ENCODE measurements at regions not wholly inside any gene's neighbourhood (a gene's known extent, or its start where the extent isn't known, plus 50 kb on each side); places are given as distances from the start of the nearest gene placed in this dataset.
A peak's percentile ranks its signal among the peaks of the same experiment; 100 is the strongest.

DNA sequence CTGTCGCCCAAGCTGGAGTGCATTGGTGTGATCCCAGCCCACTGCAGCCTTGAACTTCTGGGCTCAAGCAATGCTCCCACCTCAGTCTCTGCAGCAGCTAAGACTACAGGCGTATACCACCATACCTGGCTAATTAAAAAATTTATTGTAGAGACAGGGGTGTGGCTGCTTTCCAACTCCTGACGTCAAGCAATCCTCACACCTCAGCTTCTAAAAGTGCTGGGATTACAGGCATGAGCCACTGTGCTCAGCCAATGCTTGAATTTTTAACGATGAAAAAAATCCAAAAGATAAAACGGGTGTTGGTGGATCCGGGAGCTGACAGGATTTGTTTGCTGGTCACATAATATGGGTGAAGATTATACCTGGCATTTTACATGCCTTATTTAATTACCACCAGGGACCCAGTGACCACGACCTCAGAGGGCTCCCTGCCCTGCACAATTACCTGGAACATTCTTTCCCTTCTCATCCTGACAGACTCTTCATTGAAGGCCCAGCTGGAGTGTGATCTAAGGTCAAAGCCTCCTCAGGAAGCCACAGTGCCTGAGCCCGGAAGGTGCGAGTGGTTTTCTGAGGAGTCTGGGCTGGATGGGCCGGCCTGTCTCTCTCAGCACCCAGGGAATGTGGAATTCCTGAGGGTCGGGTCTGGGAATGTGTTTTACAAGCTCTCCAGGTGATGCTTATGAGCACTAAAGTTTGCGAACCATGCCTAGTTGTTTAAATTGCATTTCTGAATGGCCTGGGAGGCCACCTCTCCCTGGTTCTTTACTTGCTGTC, 193.3 kb downstream of the USP12 start:
- no peaks in the 10 kb centered on the region for H3K9me3 Mint-ChIP-seq
- H3K4me1 ChIP-seq (ENCODE audit: control insufficient read depth in 1 of 2, extremely low read depth in 1 of 2, insufficient read depth in 2 of 2, low read length in 2 of 2), result peaks cover 0 to 13% of the 10 kb centered on the region in 2 experiments
- POLR2A ChIA-PET, result no interaction called here
- peaks cover 0 to 16% of the 10 kb centered on the region in 2 donors for H3K27me3 Mint-ChIP-seq
- DNase-seq (no peak), ATAC-seq (replicated peaks in 1 of 4) (no peak)
- H3K4me3 ChIP-seq (ENCODE audit: control insufficient read depth in 1 of 2, extremely low read depth in 1 of 2, low read length in 1 of 2), result no peak overlapping the region
- no peaks in the 10 kb centered on the region for H3K36me3 Mint-ChIP-seq
- 78% methylated on average over 5 of the region's 12 CpGs for WGBS (ENCODE audit: insufficient coverage)
- CTCF ChIA-PET, result interaction anchor here in 1 of 2 donors (0.6 kb wide), 1 partner anchor 1191 kb away, joined by 7 read pairs; no protein-coding TSS in a partner anchor
- H3K4me3 Mint-ChIP-seq, result no peak overlapping the region
- no peaks in the 10 kb centered on the region for H3K36me3 ChIP-seq (ENCODE audit: control insufficient read depth in 2 of 2, extremely low read depth in 1 of 2, insufficient read depth in 1 of 2, low read length in 1 of 2)
- H3K27ac Mint-ChIP-seq, result no peak overlapping the region
- H3K27ac ChIP-seq (ENCODE audit: low read length), result no peak overlapping the region
- H3K4me1 Mint-ChIP-seq, result no peaks in the 10 kb centered on the region
- H3K27me3 ChIP-seq (replicated peaks in 1 of 2; ENCODE audit: control insufficient read depth in 2 of 2, extremely low read depth in 1 of 2, insufficient read depth in 2 of 2, low read length in 1 of 2), result peaks cover 0 to 13% of the 10 kb centered on the region in 2 experiments
- no peaks in the 10 kb centered on the region for H3K9me3 ChIP-seq

DNA sequence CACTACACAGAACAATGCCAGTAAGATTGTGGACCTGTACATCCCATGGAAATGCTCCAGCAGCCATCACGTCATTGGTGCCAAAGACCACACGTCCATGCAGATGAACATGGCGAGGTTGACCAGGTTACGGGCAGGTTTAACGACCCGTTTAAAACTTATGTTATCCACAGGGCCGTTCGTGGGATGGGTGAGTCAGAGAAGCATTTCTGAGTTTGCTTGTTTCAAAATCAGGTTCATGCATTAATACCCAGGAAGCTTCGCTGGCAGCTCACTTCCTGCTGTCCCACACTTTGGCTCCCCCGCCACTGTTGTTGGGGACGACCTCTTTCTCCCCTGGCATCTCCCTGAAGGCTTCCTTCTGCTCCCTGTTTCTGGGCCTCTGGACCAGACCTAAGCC, 194.1 kb downstream of the USP12 start:
- H3K27ac Mint-ChIP-seq, result no peak overlapping the region
- no peak overlapping the region for H3K27ac ChIP-seq (ENCODE audit: low read length)
- peaks cover 0 to 14% of the 10 kb centered on the region in 2 donors for H3K27me3 Mint-ChIP-seq
- H3K4me1 Mint-ChIP-seq, result peaks cover 0 to 4% (median 0%) of the 10 kb centered on the region in 3 donors
- H3K4me3 ChIP-seq (ENCODE audit: control insufficient read depth in 1 of 2, extremely low read depth in 1 of 2, low read length in 1 of 2), result no peak overlapping the region
- ATAC-seq (replicated peaks in 1 of 4), result no peak
- ChIA-PET CTCF (no interaction called here), POLR2A (no interaction called here)
- H3K4me3 Mint-ChIP-seq, result no peak overlapping the region
- peaks cover 0 to 11% of the 10 kb centered on the region in 2 experiments for H3K27me3 ChIP-seq (replicated peaks in 1 of 2; ENCODE audit: control insufficient read depth in 2 of 2, extremely low read depth in 1 of 2, insufficient read depth in 2 of 2, low read length in 1 of 2)
- no peaks in the 10 kb centered on the region for H3K9me3 Mint-ChIP-seq
- H3K4me1 ChIP-seq (ENCODE audit: control insufficient read depth in 1 of 2, extremely low read depth in 1 of 2, insufficient read depth in 2 of 2, low read length in 2 of 2), result peaks cover 0 to 13% of the 10 kb centered on the region in 2 experiments
- no peaks in the 10 kb centered on the region for H3K9me3 ChIP-seq
- WGBS (ENCODE audit: insufficient coverage), result 41% methylated on average over 8 of the region's 11 CpGs
- H3K36me3 Mint-ChIP-seq, result no peaks in the 10 kb centered on the region
- DNase-seq, result no peak
- no peaks in the 10 kb centered on the region for H3K36me3 ChIP-seq (ENCODE audit: control insufficient read depth in 2 of 2, extremely low read depth in 1 of 2, insufficient read depth in 1 of 2, low read length in 1 of 2)

DNA sequence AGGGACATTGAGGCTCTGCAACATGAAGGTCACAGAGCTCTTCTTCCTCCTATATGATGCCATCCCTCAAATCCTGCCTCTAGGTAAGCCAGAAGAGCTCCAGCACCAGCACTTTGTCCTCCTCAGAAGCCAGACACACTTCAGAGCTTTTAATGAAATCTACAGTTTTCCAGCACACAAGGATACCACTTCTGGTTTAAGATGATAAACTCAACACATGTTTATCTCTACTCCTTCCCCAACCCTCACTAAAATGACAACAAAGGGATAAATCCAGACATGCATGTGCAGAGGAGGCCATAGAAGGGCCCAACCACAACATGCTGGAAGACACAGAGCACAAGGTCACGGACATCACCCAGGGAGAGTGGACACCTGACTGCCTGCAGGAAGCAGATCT, 195.3 kb downstream of the USP12 start:
- H3K27me3 ChIP-seq (replicated peaks in 1 of 2; ENCODE audit: control insufficient read depth in 2 of 2, extremely low read depth in 1 of 2, insufficient read depth in 2 of 2, low read length in 1 of 2), result peaks cover 0 to 9% of the 10 kb centered on the region in 2 experiments
- H3K4me1 ChIP-seq (ENCODE audit: control insufficient read depth in 1 of 2, extremely low read depth in 1 of 2, insufficient read depth in 2 of 2, low read length in 2 of 2), result peaks cover 0 to 13% of the 10 kb centered on the region in 2 experiments
- peaks cover 0 to 14% of the 10 kb centered on the region in 2 donors for H3K27me3 Mint-ChIP-seq
- no peaks in the 10 kb centered on the region for H3K9me3 ChIP-seq
- CTCF ChIA-PET, result interaction anchor here (1.0 to 2.0 kb wide), 3 partner anchors 9 to 384 kb away, joined by 3 to 6 read pairs (median 3); partner anchors contain the start of gene RASL11A (in 1 of the 2)
- H3K4me3 Mint-ChIP-seq, result no peak overlapping the region
- POLR2A ChIA-PET, result no interaction called here
- ATAC-seq (replicated peaks in 1 of 4) (no peak), DNase-seq (no peak)
- no peaks in the 10 kb centered on the region for H3K9me3 Mint-ChIP-seq
- no peak overlapping the region for H3K4me3 ChIP-seq (ENCODE audit: control insufficient read depth in 1 of 2, extremely low read depth in 1 of 2, low read length in 1 of 2)
- no peaks in the 10 kb centered on the region for H3K36me3 ChIP-seq (ENCODE audit: control insufficient read depth in 2 of 2, extremely low read depth in 1 of 2, insufficient read depth in 1 of 2, low read length in 1 of 2)
- H3K27ac ChIP-seq (ENCODE audit: low read length), result no peak overlapping the region
- H3K27ac Mint-ChIP-seq, result no peak overlapping the region
- no peaks in the 10 kb centered on the region for H3K36me3 Mint-ChIP-seq
- peaks cover 3 to 14% (median 4%) of the 10 kb centered on the region in 3 donors for H3K4me1 Mint-ChIP-seq
- WGBS (ENCODE audit: insufficient coverage), result 100% methylated on average over 1 of the region's 1 CpG

DNA sequence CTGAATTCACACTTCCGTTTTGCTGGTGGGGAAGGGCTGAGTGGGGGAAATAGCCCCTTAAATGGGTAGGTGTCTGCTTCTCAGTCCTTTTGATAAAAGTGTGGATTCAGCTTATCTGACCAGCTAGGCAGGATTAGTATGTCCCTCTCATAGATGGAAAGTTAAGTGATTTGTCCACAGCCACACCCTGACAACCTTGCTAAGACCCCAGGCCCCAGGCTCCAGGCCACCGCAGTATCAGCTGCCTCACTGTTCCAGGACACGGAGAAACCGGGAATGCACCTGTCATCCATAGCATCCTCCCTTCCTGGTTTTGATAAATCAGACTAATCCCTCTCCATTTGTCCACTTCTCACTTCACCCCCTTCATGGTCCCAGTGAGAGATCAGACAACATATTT, 197.7 kb downstream of the USP12 start:
- 100% methylated on average over 3 of the region's 4 CpGs for WGBS (ENCODE audit: insufficient coverage)
- CTCF ChIA-PET, result no interaction called here

DNA sequence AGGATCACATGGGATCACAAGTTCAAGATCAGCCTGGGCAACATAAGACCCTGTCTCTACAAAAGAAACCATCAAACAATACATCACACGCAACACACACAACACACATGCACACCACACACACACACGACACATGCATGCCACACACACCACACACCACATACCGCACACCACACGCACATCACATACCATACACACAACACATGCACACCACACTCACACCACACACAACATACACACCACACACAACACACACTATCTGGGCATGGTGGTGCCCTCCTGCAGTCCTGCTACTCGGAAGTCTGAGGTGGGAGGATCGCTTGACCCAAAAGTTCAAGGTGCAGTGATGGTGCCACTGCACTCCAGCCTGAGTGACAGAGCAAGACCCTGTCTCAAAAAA, 198.3 kb downstream of the USP12 start:
- Histone ChIP-seq H3K27me3 (replicated peaks in 1 of 2; ENCODE audit: control insufficient read depth in 2 of 2, extremely low read depth in 1 of 2, insufficient read depth in 2 of 2, low read length in 1 of 2) (peaks cover 0 to 2% of the 10 kb centered on the region in 2 experiments), H3K4me3 (ENCODE audit: control insufficient read depth in 1 of 2, extremely low read depth in 1 of 2, low read length in 1 of 2) (no peak overlapping the region), H3K27ac (ENCODE audit: low read length) (no peak overlapping the region), H3K36me3 (ENCODE audit: control insufficient read depth in 2 of 2, extremely low read depth in 1 of 2, insufficient read depth in 1 of 2, low read length in 1 of 2) (no peaks in the 10 kb centered on the region), H3K9me3 (no peaks in the 10 kb centered on the region), H3K4me1 (ENCODE audit: control insufficient read depth in 1 of 2, extremely low read depth in 1 of 2, insufficient read depth in 2 of 2, low read length in 2 of 2) (peaks cover 0 to 2% of the 10 kb centered on the region in 2 experiments)
- ATAC-seq (replicated peaks in 1 of 4) (no peak), DNase-seq (no peak)
- H3K27me3 Mint-ChIP-seq, result peaks cover 0 to 2% of the 10 kb centered on the region in 2 donors
- H3K4me3 Mint-ChIP-seq, result no peak overlapping the region
- CTCF ChIA-PET, result interaction anchor here in 1 of 2 donors (0.6 kb wide), 1 partner anchor 388 kb away, joined by 3 read pairs; no protein-coding TSS in a partner anchor
- H3K36me3 Mint-ChIP-seq, result no peaks in the 10 kb centered on the region
- H3K9me3 Mint-ChIP-seq, result no peaks in the 10 kb centered on the region
- WGBS (ENCODE audit: insufficient coverage), result 100% methylated on average over 2 of the region's 6 CpGs
- no peak overlapping the region for H3K27ac Mint-ChIP-seq
- POLR2A ChIA-PET, result no interaction called here
- H3K4me1 Mint-ChIP-seq, result peaks cover 3 to 14% (median 4%) of the 10 kb centered on the region in 3 donors

More for the DNA sequence above, 197.7 kb downstream of the USP12 start:
- Mint-ChIP-seq H3K27me3 (peaks cover 0 to 2% of the 10 kb centered on the region in 2 donors), H3K4me3 (no peak overlapping the region), H3K27ac (no peak overlapping the region), H3K36me3 (no peaks in the 10 kb centered on the region), H3K4me1 (peaks cover 3 to 14% (median 4%) of the 10 kb centered on the region in 3 donors), H3K9me3 (no peaks in the 10 kb centered on the region)
- Histone ChIP-seq H3K4me3 (ENCODE audit: control insufficient read depth in 1 of 2, extremely low read depth in 1 of 2, low read length in 1 of 2) (no peak overlapping the region), H3K4me1 (ENCODE audit: control insufficient read depth in 1 of 2, extremely low read depth in 1 of 2, insufficient read depth in 2 of 2, low read length in 2 of 2) (peaks cover 0 to 2% of the 10 kb centered on the region in 2 experiments), H3K9me3 (no peaks in the 10 kb centered on the region), H3K27me3 (replicated peaks in 1 of 2; ENCODE audit: control insufficient read depth in 2 of 2, extremely low read depth in 1 of 2, insufficient read depth in 2 of 2, low read length in 1 of 2) (peaks cover 0 to 2% of the 10 kb centered on the region in 2 experiments), H3K27ac (ENCODE audit: low read length) (no peak overlapping the region), H3K36me3 (ENCODE audit: control insufficient read depth in 2 of 2, extremely low read depth in 1 of 2, insufficient read depth in 1 of 2, low read length in 1 of 2) (no peaks in the 10 kb centered on the region)
- ATAC-seq (replicated peaks in 1 of 4) (no peak), DNase-seq (no peak)
- POLR2A ChIA-PET, result no interaction called here

DNA sequence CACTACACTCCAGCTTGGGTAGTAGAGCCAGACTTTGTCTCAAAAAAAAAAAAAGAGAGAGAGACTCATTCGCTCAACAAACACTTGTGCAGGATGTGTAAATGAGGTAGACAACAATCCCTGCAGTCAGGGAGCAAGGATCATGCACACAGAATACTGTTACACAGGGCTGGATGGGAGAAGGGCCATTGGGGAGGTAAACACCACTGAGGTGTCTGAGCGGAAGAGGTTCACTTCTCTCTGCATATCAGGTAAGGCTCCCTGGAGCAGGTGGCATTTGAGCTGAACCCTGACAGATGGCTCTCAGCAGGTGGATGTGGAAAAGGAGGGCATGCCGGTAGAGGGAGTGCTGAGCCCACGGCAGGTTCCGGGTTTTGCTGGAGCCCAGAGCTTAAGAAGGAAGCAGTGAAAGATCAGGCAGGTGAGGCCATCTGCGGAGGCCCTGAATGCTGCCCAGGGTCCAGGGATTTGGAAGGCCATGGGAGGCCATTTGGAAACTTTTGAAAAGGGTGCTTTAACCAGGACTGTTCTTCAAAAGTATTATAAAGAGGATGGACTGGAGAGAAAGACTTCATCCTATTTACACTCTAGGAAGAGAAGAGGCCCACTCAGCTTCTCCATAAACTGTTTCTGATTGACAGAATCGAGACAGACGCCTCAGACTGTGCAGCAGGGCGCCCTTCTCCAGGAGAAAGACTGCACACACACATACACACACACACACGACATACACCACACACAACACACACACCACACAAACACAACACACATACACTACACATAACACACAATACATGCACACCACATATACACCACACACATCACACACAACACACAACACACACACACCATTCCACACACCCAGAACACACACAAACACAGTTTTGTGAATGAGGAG, 199.4 kb downstream of the USP12 start:
- POLR2A ChIA-PET, result interaction anchor here in 1 of 2 donors (0.6 kb wide), 1 partner anchor 378 kb away, joined by 3 read pairs; no protein-coding TSS in a partner anchor
- Histone ChIP-seq H3K27me3 (replicated peaks in 1 of 2; ENCODE audit: control insufficient read depth in 2 of 2, extremely low read depth in 1 of 2, insufficient read depth in 2 of 2, low read length in 1 of 2) (peaks cover 0 to 5% of the 10 kb centered on the region in 2 experiments), H3K27ac (ENCODE audit: low read length) (no peak overlapping the region), H3K9me3 (no peaks in the 10 kb centered on the region), H3K4me1 (ENCODE audit: control insufficient read depth in 1 of 2, extremely low read depth in 1 of 2, insufficient read depth in 2 of 2, low read length in 2 of 2) (no peaks in the 10 kb centered on the region), H3K36me3 (ENCODE audit: control insufficient read depth in 2 of 2, extremely low read depth in 1 of 2, insufficient read depth in 1 of 2, low read length in 1 of 2) (no peaks in the 10 kb centered on the region), H3K4me3 (ENCODE audit: control insufficient read depth in 1 of 2, extremely low read depth in 1 of 2, low read length in 1 of 2) (no peak overlapping the region)
- Mint-ChIP-seq H3K4me3 (no peak overlapping the region), H3K4me1 (peaks cover 3 to 14% (median 4%) of the 10 kb centered on the region in 3 donors), H3K36me3 (no peaks in the 10 kb centered on the region), H3K27ac (peak overlapping the region; percentile 17 to 41), H3K9me3 (no peaks in the 10 kb centered on the region), H3K27me3 (peaks cover 0 to 5% of the 10 kb centered on the region in 2 donors)
- DNase-seq (peak in 12 of 35 experiments; percentile 2 to 40 (median 10)), ATAC-seq (replicated peaks in 1 of 4) (peak; percentile 46 to 63 (median 60))
- CTCF ChIA-PET, result interaction anchor here (0.5 to 1.1 kb wide), 6 partner anchors 11 to 859 kb away, joined by 3 read pairs; no protein-coding TSS in a partner anchor
- WGBS (ENCODE audit: insufficient coverage), result 20% methylated on average over 7 of the region's 10 CpGs
